Upper lobe of left lung (tissue), 4 donors: ENCODE measurements at regions not wholly inside any gene's neighbourhood (a gene's known extent, or its start where the extent isn't known, plus 50 kb on each side); places are given as distances from the start of the nearest gene placed in this dataset.

Experiments
- CTCF ChIP-seq, 6 experiments: fragments of 450-650 bp in 4 of 6; fragments of 200-600 bp in 2 of 6; sonication (generic) in 2 of 6; IDR thresholded peaks; one replicate each; pipeline ENCODE4 v1.5.1; 2016 to 2019; ENCODE audit warnings: antibody characterized with exemption in 6 of 6
- POLR2A ChIP-seq, 4 donors: fragments of 450-650 bp; IDR thresholded peaks; one replicate each; pipeline ENCODE4 v1.5.1; 2016 to 2017; ENCODE audit warnings: antibody characterized with exemption in 4 of 4, mild to moderate bottlenecking in 2 of 4
- POLR2AphosphoS5 ChIP-seq, 2 donors: sonication (generic); formaldehyde crosslinking; IDR thresholded peaks; one replicate each; pipeline ENCODE4 v1.5.1; 2017; ENCODE audit warnings: antibody characterized with exemption in 2 of 2

DNA sequence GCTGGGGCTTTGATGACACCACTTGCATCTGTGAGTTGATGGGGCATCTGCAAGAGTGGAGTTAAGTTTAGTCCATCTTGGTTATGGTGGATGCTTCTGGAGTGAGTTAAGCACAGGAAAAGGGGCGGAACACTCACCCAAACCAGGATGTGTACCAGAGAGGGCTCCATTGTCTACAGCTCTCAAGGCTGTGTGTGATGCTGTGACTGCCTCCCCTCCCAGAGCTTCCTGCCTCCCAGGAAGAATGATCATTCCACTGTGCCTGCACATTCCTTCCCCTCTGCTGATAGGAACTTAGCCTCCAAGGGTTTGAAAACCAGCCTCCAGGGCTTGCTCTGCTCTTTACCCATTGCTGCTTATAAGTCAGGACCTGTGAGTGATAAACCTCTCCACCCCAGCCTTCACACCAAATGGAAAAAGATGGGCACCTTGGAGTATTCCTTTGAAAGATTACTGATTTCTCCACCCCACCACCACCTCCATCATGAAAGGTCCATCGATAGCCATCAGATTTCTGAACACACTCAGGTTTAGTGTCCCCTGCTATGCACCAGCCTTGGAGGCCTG, 160.1 kb upstream of the SPRY4 start:
- TF ChIP-seq POLR2A (IDR thresholded peaks at IDR 0.05) (no peak), CTCF (IDR thresholded peaks at IDR 0.05) (no peak), POLR2AphosphoS5 (IDR thresholded peaks at IDR 0.05) (no peak)
